ENCODE measurements at regions not wholly inside any gene's neighbourhood (a gene's known extent, or its start where the extent isn't known, plus 50 kb on each side); places are given as distances from the start of the nearest gene placed in this dataset.

DNA sequence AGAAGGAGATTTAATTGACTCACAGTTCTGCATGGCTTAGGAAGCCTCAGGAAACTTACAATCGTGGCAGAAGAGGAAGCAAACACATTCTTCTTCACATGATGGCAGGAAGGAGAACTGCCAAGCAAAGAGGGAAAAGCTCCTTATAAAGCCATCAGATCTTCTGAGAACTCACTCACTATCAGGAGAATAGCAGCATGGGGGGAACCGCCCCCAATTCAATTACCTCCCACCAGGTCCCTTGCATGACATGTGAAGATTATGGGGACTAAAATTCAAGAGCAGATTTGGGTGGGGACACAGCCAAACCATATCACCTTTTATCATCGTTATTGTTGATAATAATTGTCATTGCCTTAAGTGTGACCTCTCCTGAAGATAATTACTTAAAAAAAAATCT is 197.9 kb upstream of the SLC14A2 start:
- TF ChIP-seq NFIC (IDR thresholded peaks at IDR 0.05) (no peak), RAD21 (IDR thresholded peaks at IDR 0.05; ENCODE audit: low read depth) (no peak), CEBPB (IDR thresholded peaks at IDR 0.05) (no peak), YY1 (IDR thresholded peaks at IDR 0.05; ENCODE audit: low read depth) (no peak), EP300 (IDR thresholded peaks at IDR 0.05; ENCODE audit: borderline replicate concordance) (no peak), TAF1 (IDR thresholded peaks at IDR 0.05; ENCODE audit: low read depth) (no peak), REST (IDR thresholded peaks at IDR 0.05; ENCODE audit: low read depth) (no peak), FOXM1 (IDR thresholded peaks at IDR 0.05; ENCODE audit: borderline replicate concordance, low read depth) (no peak), CREB1 (IDR thresholded peaks at IDR 0.05; ENCODE audit: low read depth) (no peak)
- TF ChIP-seq, protein P1, sequence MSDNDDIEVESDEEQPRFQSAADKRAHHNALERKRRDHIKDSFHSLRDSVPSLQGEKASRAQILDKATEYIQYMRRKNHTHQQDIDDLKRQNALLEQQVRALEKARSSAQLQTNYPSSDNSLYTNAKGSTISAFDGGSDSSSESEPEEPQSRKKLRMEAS (IDR thresholded peaks at IDR 0.05), result no peak
